GM18508 (cell line): ENCODE measurements at regions not wholly inside any gene's neighbourhood (a gene's known extent, or its start where the extent isn't known, plus 50 kb on each side); places are given as distances from the start of the nearest gene placed in this dataset.

Source experiments
- ATAC-seq: cut with Tn5 transposase; IDR thresholded peaks from one replicate; pipeline ENCODE4 v1.9.1; 2021; ENCODE audit warnings: moderate number of reproducible peaks; ENCODE audit not compliant: insufficient read depth, unreplicated experiment

GRCh38 chr7:156236936-156237599 is 403.5 kb upstream of the RNF32 start:
- ATAC-seq: no peak

- no peak for ATAC-seq
Observed at GRCh38 chr7:156236181-156236889, 404.2 kb upstream of the RNF32 start.

GRCh38 chr7:156234666-156235494 is 405.7 kb upstream of the RNF32 start:
- no peak for ATAC-seq

- ATAC-seq: no peak
Observed at GRCh38 chr7:156234192-156234591, 406.4 kb upstream of the RNF32 start.

- no peak for ATAC-seq
Observed at GRCh38 chr7:156232931-156233705, 407.5 kb upstream of the RNF32 start.

GRCh38 chr7:156230576-156230975 is 410.0 kb upstream of the RNF32 start:
- ATAC-seq: no peak

- no peak for ATAC-seq
Observed at GRCh38 chr7:156224833-156225225, 412.6 kb upstream of the SHH start.

- ATAC-seq: no peak
Observed at GRCh38 chr7:156223935-156224832, 411.9 kb upstream of the SHH start.

- ATAC-seq: no peak
Observed at GRCh38 chr7:156222611-156223010, 410.3 kb upstream of the SHH start.

- no peak for ATAC-seq
Observed at GRCh38 chr7:156222151-156222550, 409.9 kb upstream of the SHH start.

GRCh38 chr7:156220701-156221100 is 408.4 kb upstream of the SHH start:
- ATAC-seq: no peak

- no peak for ATAC-seq
Observed at GRCh38 chr7:156220078-156220605, 407.9 kb upstream of the SHH start.

GRCh38 chr7:156219307-156220077 is 407.2 kb upstream of the SHH start:
- ATAC-seq: no peak

- no peak for ATAC-seq
Observed at GRCh38 chr7:156218544-156219306, 406.5 kb upstream of the SHH start.

- ATAC-seq: no peak
Observed at GRCh38 chr7:156217803-156218202, 405.5 kb upstream of the SHH start.

- ATAC-seq: no peak
Observed at GRCh38 chr7:156209087-156209486, 396.8 kb upstream of the SHH start.

GRCh38 chr7:156207306-156207705 is 395.0 kb upstream of the SHH start:
- no peak for ATAC-seq

- ATAC-seq: no peak
Observed at GRCh38 chr7:156206174-156206573, 393.9 kb upstream of the SHH start.
